T-helper 17 cell (primary cell): ENCODE measurements at regions not wholly inside any gene's neighbourhood (a gene's known extent, or its start where the extent isn't known, plus 50 kb on each side); places are given as distances from the start of the nearest gene placed in this dataset.

Experiments
- ATAC-seq: fragments of 150-1000 bp; cut with Tn5 transposase; 2 replicates; pipeline ENCODE4 v1.10.0; 2021; ENCODE audit warnings: mild to moderate bottlenecking, moderate library complexity
- DNase-seq, 3 donors: peaks; one replicate each; pipeline versions ENCODE4 v3.0.0 to v3.0.0-alpha.2; 2020 to 2021
- H3K9me3 ChIP-seq: one replicate; pipeline ENCODE4 v1.7.0; 2013; ENCODE audit warnings: low read length, mild to moderate bottlenecking; ENCODE audit not compliant: control insufficient read depth, poor library complexity, severe bottlenecking
- H3K27ac Mint-ChIP-seq: one replicate; pipeline ENCODE4 v1.8.0; 2022; ENCODE audit warnings: mild to moderate bottlenecking, moderate library complexity, mixed read lengths
- H3K27me3 Mint-ChIP-seq: one replicate; pipeline ENCODE4 v1.8.0; 2022; ENCODE audit warnings: mixed read lengths
- H3K36me3 Mint-ChIP-seq: one replicate; pipeline ENCODE4 v1.8.0; 2022; ENCODE audit warnings: low read depth, mixed read lengths
- H3K4me1 Mint-ChIP-seq: one replicate; pipeline ENCODE4 v1.8.0; 2022; ENCODE audit warnings: mild to moderate bottlenecking, mixed read lengths
- H3K4me3 Mint-ChIP-seq: one replicate; pipeline ENCODE4 v1.8.0; 2022; ENCODE audit warnings: mild to moderate bottlenecking, moderate library complexity, mixed read lengths

GRCh38 chr12:13386323-13387039, 190.0 kb downstream of the EMP1 start:
- Mint-ChIP-seq H3K4me3 (no peak overlapping the region), H3K27ac (no peak overlapping the region), H3K36me3 (no peaks in the 10 kb centered on the region), H3K4me1 (no peaks in the 10 kb centered on the region), H3K27me3 (peaks cover 20% of the 10 kb centered on the region)
- H3K9me3 ChIP-seq = no peaks in the 10 kb centered on the region
- DNase-seq (no peak), ATAC-seq (no peak)

- DNase-seq (no peak), ATAC-seq (no peak)
- Mint-ChIP-seq H3K27ac (no peak overlapping the region), H3K4me1 (no peaks in the 10 kb centered on the region), H3K4me3 (no peak overlapping the region), H3K27me3 (peaks cover 24% of the 10 kb centered on the region), H3K36me3 (no peaks in the 10 kb centered on the region)
- H3K9me3 ChIP-seq = no peaks in the 10 kb centered on the region
Measured at GRCh38 chr12:13383379-13383778, 186.9 kb downstream of the EMP1 start.

GRCh38 chr12:13380297-13380696, 183.8 kb downstream of the EMP1 start:
- no peaks in the 10 kb centered on the region for H3K4me1 Mint-ChIP-seq
- H3K27ac Mint-ChIP-seq = no peak overlapping the region
- ATAC-seq (no peak), DNase-seq (no peak)
- peaks cover 12% of the 10 kb centered on the region for H3K27me3 Mint-ChIP-seq
- no peaks in the 10 kb centered on the region for H3K36me3 Mint-ChIP-seq
- H3K4me3 Mint-ChIP-seq = no peak overlapping the region
- H3K9me3 ChIP-seq = no peaks in the 10 kb centered on the region

GRCh38 chr12:13379531-13380188, 183.1 kb downstream of the EMP1 start:
- DNase-seq (no peak), ATAC-seq (no peak)
- Mint-ChIP-seq H3K4me1 (no peaks in the 10 kb centered on the region), H3K27me3 (peaks cover 9% of the 10 kb centered on the region), H3K4me3 (no peak overlapping the region), H3K36me3 (no peaks in the 10 kb centered on the region), H3K27ac (no peak overlapping the region)
- no peaks in the 10 kb centered on the region for H3K9me3 ChIP-seq

GRCh38 chr12:13377698-13378097, 181.2 kb downstream of the EMP1 start:
- no peak for ATAC-seq
- Mint-ChIP-seq H3K4me1 (no peaks in the 10 kb centered on the region), H3K27me3 (peaks cover 10% of the 10 kb centered on the region), H3K27ac (no peak overlapping the region), H3K4me3 (no peak overlapping the region), H3K36me3 (no peaks in the 10 kb centered on the region)
- no peak for DNase-seq
- H3K9me3 ChIP-seq = no peaks in the 10 kb centered on the region

- no peaks in the 10 kb centered on the region for H3K4me1 Mint-ChIP-seq
Measured at GRCh38 chr12:13376610-13377373, 180.3 kb downstream of the EMP1 start.

GRCh38 chr12:13375583-13376345, 179.2 kb downstream of the EMP1 start:
- Mint-ChIP-seq H3K36me3 (peaks cover under 1% of the 10 kb centered on the region), H3K4me1 (no peaks in the 10 kb centered on the region)
- no peak for DNase-seq

More at GRCh38 chr12:13376610-13377373, 180.3 kb downstream of the EMP1 start:
- H3K27me3 Mint-ChIP-seq = peaks cover 14% of the 10 kb centered on the region
- no peak overlapping the region for H3K27ac Mint-ChIP-seq
- DNase-seq (no peak), ATAC-seq (no peak)
- no peak overlapping the region for H3K4me3 Mint-ChIP-seq
- H3K9me3 ChIP-seq = no peaks in the 10 kb centered on the region
- no peaks in the 10 kb centered on the region for H3K36me3 Mint-ChIP-seq

GRCh38 chr12:13374793-13375192, 178.3 kb downstream of the EMP1 start:
- H3K27ac Mint-ChIP-seq = no peak overlapping the region
- no peak overlapping the region for H3K4me3 Mint-ChIP-seq
- no peak for ATAC-seq

More at GRCh38 chr12:13375583-13376345, 179.2 kb downstream of the EMP1 start:
- H3K27me3 Mint-ChIP-seq = peaks cover 22% of the 10 kb centered on the region
- H3K27ac Mint-ChIP-seq = no peak overlapping the region
- no peak overlapping the region for H3K4me3 Mint-ChIP-seq
- ATAC-seq = no peak
- no peaks in the 10 kb centered on the region for H3K9me3 ChIP-seq

GRCh38 chr12:13373803-13374202, 177.3 kb downstream of the EMP1 start:
- ATAC-seq (no peak), DNase-seq (no peak)
- H3K4me3 Mint-ChIP-seq = no peak overlapping the region
- H3K36me3 Mint-ChIP-seq = peaks cover 2% of the 10 kb centered on the region
- H3K27me3 Mint-ChIP-seq = peaks cover 28% of the 10 kb centered on the region
- H3K9me3 ChIP-seq = no peaks in the 10 kb centered on the region
- H3K27ac Mint-ChIP-seq = no peak overlapping the region
- H3K4me1 Mint-ChIP-seq = no peaks in the 10 kb centered on the region

More at GRCh38 chr12:13374793-13375192, 178.3 kb downstream of the EMP1 start:
- H3K36me3 Mint-ChIP-seq = peaks cover 2% of the 10 kb centered on the region
- H3K9me3 ChIP-seq = no peaks in the 10 kb centered on the region
- no peak for DNase-seq
- no peaks in the 10 kb centered on the region for H3K4me1 Mint-ChIP-seq
- H3K27me3 Mint-ChIP-seq = peaks cover 26% of the 10 kb centered on the region

GRCh38 chr12:13373131-13373530, 176.6 kb downstream of the EMP1 start:
- Mint-ChIP-seq H3K4me1 (no peaks in the 10 kb centered on the region), H3K4me3 (no peak overlapping the region), H3K36me3 (peaks cover 2% of the 10 kb centered on the region)

GRCh38 chr12:13372386-13372785, 175.9 kb downstream of the EMP1 start:
- Mint-ChIP-seq H3K27me3 (peaks cover 39% of the 10 kb centered on the region), H3K4me3 (no peak overlapping the region), H3K27ac (no peak overlapping the region), H3K36me3 (peaks cover 3% of the 10 kb centered on the region), H3K4me1 (no peaks in the 10 kb centered on the region)
- ATAC-seq (no peak), DNase-seq (no peak)
- H3K9me3 ChIP-seq = no peaks in the 10 kb centered on the region

More at GRCh38 chr12:13373131-13373530, 176.6 kb downstream of the EMP1 start:
- Mint-ChIP-seq H3K27me3 (peaks cover 34% of the 10 kb centered on the region), H3K27ac (no peak overlapping the region)
- no peaks in the 10 kb centered on the region for H3K9me3 ChIP-seq
- no peak for DNase-seq
- no peak for ATAC-seq

- H3K36me3 Mint-ChIP-seq = peaks cover 4% of the 10 kb centered on the region
- H3K4me1 Mint-ChIP-seq = no peaks in the 10 kb centered on the region
- no peak overlapping the region for H3K27ac Mint-ChIP-seq
- H3K4me3 Mint-ChIP-seq = no peak overlapping the region
- DNase-seq (no peak), ATAC-seq (no peak)
- H3K27me3 Mint-ChIP-seq = peaks cover 45% of the 10 kb centered on the region
- H3K9me3 ChIP-seq = no peaks in the 10 kb centered on the region
Measured at GRCh38 chr12:13371797-13372196, 175.3 kb downstream of the EMP1 start.

- Mint-ChIP-seq H3K27ac (no peak overlapping the region), H3K27me3 (peaks cover 48% of the 10 kb centered on the region), H3K4me1 (no peaks in the 10 kb centered on the region), H3K4me3 (no peak overlapping the region), H3K36me3 (peaks cover 4% of the 10 kb centered on the region)
- H3K9me3 ChIP-seq = no peaks in the 10 kb centered on the region
- ATAC-seq = no peak
- no peak for DNase-seq
Measured at GRCh38 chr12:13371367-13371766, 174.8 kb downstream of the EMP1 start.
